ENCODE measurements at regions not wholly inside any gene's neighbourhood (a gene's known extent, or its start where the extent isn't known, plus 50 kb on each side); places are given as distances from the start of the nearest gene placed in this dataset.

DNA sequence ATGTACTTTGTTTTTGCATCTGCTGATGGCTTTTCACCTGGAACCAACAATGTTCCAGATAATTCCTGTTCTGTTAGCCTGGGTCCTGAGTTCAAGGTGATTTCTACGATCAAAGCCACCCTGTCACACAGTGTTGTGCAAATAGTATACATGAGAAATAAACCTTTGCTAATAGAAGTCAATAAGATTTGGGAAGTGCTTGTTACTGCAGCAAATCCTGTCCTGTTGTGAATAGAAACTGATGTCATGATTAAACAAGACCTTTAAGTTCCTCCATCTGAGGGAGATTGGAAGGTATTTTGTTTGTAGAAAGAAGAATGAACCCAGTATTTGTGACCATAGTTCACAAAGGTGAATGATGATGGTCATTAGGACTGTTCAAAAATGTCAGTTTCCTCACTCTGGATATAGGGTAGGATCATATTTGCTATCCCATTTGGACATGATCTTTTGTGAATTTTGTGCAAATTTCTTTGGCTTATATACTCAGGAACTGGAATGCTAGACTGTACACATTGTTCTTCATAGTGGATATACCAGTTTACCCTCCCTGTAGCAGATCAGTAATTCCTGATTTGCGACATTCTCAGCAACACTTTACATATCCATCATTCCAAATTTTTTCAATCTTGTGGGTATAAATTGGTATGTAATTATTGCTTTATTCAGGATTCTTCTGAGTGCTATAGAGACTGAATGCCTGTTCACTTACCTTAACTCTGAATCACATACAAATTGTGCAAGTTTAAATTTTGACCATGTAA, 428.5 kb downstream of the METTL15 start:
- TF ChIP-seq, protein P1, sequence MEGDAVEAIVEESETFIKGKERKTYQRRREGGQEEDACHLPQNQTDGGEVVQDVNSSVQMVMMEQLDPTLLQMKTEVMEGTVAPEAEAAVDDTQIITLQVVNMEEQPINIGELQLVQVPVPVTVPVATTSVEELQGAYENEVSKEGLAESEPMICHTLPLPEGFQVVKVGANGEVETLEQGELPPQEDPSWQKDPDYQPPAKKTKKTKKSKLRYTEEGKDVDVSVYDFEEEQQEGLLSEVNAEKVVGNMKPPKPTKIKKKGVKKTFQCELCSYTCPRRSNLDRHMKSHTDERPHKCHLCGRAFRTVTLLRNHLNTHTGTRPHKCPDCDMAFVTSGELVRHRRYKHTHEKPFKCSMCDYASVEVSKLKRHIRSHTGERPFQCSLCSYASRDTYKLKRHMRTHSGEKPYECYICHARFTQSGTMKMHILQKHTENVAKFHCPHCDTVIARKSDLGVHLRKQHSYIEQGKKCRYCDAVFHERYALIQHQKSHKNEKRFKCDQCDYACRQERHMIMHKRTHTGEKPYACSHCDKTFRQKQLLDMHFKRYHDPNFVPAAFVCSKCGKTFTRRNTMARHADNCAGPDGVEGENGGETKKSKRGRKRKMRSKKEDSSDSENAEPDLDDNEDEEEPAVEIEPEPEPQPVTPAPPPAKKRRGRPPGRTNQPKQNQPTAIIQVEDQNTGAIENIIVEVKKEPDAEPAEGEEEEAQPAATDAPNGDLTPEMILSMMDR (IDR thresholded peaks at IDR 0.05; ENCODE audit: extremely low read depth in 1 of 2, insufficient read depth in 1 of 2, low read depth in 1 of 2, low read length in 2 of 2), result no peak
- TF ChIP-seq POLR2A (IDR thresholded peaks at IDR 0.05; ENCODE audit: low read depth, low read length) (no peak), POLR2AphosphoS5 (IDR thresholded peaks at IDR 0.05; ENCODE audit: insufficient read depth, low read depth, low read length) (no peak)
